H7 (cell line): ENCODE measurements at regions not wholly inside any gene's neighbourhood (a gene's known extent, or its start where the extent isn't known, plus 50 kb on each side); places are given as distances from the start of the nearest gene placed in this dataset.
"Not testable (repeated sequence)": the region's sequence is repeated elsewhere in the genome, so short reads cannot be mapped to it uniquely, and the experiment has no call there.

Experiments used
- DNase-seq: peaks from one replicate; pipeline ENCODE4 v3.0.0; 2012
- H3K27me3 ChIP-seq: 2 replicates; pipeline ENCODE4 v1.6.0; 2011; ENCODE audit warnings: mild to moderate bottlenecking, low read length; ENCODE audit not compliant: control insufficient read depth, insufficient read depth
- H3K36me3 ChIP-seq: replicated peaks from 2 replicates; pipeline ENCODE4 v1.5.1; 2011; ENCODE audit warnings: low read length; ENCODE audit not compliant: control insufficient read depth, insufficient read depth
- H3K4me3 ChIP-seq: 2 replicates; pipeline ENCODE4 v1.5.1; 2011; ENCODE audit warnings: low read depth, mild to moderate bottlenecking, control low read depth, low read length, moderate library complexity; ENCODE audit not compliant: insufficient read depth

DNA sequence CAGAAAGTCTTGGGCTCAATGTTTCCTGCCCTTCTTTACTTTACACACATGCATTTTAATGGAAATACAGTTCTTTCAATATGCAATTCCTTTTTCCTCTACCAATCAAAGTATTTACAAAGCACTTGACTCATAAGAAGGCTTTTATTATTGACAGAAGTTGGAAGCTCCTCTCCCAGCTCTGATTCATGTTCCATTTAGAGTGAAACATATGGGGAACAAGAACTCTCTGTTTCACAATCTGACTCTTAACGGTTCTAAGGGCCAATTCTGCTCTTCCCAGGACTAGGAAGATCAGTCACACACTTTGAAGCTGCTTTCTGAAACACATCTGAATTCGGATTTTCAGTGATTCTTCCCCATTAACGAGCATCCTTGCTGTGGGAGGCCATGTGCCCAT lies 300.5 kb downstream of the ANAPC1 start:
- H3K4me3 ChIP-seq, H3K27me3 ChIP-seq, DNase-seq, H3K36me3 ChIP-seq: not testable (repeated sequence)

DNA sequence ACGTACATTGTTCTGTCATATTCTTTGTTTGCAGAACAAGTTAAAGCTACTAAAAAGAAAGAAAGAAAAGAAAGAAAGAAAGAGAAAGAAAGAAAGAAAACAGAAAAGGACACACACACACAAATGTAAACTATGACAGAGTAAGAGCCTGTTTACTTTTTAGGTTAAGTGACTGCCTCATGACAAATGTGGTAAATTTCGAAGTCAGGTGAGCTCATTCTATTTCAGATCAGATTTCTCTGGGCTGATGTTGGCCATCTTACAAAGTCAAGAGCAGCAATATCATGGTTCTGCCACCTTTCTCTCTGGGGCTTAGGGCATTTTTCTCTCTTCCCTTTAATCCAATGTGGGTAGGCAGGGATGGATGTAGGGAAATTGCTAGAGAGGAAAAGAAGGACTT lies 299.5 kb downstream of the ANAPC1 start:
- H3K27me3 ChIP-seq, DNase-seq, H3K4me3 ChIP-seq, H3K36me3 ChIP-seq: not testable (repeated sequence)

DNA sequence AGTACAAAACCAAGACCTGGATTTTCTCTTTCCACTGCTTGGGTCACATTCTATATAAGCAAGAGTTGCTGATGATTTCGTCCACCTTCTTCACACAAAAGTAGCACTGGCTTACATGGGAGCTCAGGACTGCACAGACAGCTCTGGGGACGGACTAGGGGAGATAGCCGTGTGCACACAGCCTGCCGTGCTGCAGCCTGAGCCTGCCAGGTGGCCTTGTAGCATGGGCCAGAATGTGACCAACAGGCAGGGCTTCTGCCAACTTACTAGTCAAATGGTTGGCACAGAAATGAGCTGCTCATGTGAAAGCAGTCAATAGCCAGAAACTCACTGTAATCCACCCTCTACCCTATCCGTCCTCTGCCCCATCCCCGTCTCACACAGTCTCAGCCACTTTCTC lies 299.0 kb downstream of the ANAPC1 start:
- H3K27me3 ChIP-seq, H3K4me3 ChIP-seq, H3K36me3 ChIP-seq, DNase-seq: not testable (repeated sequence)

DNA sequence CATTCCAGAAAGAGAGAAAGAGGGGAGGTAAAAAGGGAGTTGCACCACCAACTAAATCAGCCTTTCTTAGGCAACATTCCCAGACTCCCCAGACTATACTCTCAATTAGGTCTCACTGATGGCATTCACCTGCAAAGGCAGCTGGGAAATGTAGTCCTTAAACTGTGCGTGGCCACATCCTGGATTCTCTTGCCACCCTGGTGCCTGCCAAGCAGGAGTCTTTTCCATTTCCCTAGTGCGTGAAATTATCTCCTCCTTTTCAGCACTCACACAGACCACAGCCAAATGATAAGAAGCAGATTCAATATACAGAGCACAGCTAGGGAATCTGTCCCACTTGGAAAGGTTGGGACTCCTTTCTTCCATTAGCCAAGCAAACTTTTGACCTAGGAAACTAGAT lies 298.0 kb downstream of the ANAPC1 start:
- H3K4me3 ChIP-seq, H3K27me3 ChIP-seq, DNase-seq, H3K36me3 ChIP-seq: not testable (repeated sequence)

DNA sequence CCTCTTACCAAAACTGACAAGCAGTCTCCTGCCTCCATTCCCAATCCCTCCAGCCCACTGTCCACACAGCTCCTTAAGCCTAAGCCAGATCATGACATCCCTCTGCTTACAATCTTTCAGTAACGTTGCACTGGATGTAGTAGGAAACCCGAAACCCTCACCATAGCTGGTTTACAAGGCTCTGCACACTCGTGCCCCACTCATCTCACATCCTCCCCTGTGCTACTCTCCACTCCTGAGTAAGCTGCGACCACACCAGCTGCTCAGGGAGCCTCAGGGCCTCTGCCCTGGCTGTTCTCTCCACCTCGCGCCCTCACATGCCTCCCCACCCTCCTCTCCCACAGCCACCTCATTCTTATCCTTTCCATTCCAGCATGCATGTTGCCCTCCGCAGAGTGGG lies 288.9 kb downstream of the ANAPC1 start:
- DNase-seq, result not testable (repeated sequence)

DNA sequence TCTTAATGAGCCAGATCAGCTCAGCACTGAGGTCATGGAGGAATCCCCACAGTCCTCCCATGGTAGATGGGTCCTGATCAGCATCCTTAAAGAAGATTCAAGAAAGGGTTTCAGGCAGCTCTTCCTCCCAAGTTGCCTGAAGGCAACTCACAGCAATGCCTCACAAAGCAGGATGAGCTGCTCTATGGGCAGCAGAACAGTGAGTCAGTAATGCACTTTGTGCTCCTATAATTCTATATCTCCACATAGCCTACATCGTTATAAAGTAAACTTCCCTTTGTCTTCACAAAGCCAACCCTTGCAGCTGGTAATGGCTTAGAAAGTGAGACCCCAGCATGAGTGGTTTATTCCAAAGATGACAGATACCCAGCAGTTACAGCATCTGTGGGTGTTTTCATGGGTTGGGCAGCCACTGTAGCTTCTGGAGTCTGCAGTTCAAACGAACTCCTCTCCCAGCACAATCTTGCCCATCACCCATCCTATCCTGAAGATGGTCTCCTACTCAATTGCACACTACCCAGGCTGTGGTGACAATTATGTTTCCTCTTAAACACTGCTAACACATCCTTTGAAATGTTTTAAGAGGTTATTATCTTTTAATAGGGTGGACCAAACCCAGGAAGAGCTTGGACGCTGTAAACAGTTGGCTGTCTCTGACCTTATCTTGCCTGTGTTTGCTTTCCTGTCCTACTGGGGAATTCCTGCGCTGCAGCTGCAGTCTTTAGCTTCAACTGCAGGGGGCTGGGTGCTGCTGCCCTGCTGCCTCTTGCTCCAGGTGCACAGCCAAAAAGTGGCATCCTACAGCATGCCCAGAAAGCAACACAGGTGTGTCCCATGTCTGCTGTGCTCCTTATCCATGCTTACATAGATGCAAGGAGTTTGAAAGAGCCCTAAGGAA lies 286.9 kb downstream of the ANAPC1 start:
- H3K27me3 ChIP-seq, DNase-seq, H3K36me3 ChIP-seq, H3K4me3 ChIP-seq: not testable (repeated sequence)

More for the DNA sequence above, 288.9 kb downstream of the ANAPC1 start:
- not testable (repeated sequence) for H3K4me3 ChIP-seq, H3K36me3 ChIP-seq, H3K27me3 ChIP-seq

DNA sequence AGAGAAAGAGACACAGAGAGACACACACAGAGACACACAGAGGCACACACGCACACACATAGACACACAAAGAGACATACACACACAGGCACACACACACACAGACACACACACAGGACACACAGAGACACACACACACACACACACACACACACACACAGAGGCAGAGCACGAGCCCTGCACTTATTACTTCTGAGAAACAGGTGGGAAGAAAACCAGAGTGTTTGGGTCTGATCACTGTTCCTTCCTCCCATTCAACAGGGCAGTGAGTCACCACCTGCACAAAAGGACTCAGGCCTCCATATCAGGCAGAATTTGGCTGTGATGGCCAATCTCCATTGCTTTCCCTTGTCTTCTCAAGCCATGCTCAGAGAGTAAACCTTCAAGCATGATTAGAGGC lies 285.0 kb downstream of the ANAPC1 start:
- DNase-seq, H3K27me3 ChIP-seq, H3K36me3 ChIP-seq, H3K4me3 ChIP-seq: not testable (repeated sequence)

DNA sequence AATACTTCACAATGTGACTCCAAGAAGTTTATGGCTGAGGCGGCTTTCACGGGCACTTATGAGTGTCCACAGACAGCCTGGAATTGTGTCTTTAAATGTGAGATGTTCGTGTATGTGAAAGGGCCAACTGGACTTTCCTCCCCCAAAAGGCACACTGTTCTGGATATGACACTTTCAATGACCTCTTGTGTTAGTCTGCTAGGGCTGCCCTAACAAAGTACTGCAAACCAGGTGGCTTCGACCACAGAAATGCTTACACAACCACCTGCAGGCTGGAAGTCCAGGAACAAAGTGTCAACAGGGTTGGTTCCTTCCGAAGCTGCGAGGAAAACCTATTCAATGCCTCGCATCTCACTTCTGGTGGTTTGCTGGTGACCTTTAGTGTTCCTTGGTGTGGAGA lies 281.7 kb downstream of the ANAPC1 start:
- not testable (repeated sequence) for DNase-seq, H3K4me3 ChIP-seq, H3K36me3 ChIP-seq, H3K27me3 ChIP-seq

DNA sequence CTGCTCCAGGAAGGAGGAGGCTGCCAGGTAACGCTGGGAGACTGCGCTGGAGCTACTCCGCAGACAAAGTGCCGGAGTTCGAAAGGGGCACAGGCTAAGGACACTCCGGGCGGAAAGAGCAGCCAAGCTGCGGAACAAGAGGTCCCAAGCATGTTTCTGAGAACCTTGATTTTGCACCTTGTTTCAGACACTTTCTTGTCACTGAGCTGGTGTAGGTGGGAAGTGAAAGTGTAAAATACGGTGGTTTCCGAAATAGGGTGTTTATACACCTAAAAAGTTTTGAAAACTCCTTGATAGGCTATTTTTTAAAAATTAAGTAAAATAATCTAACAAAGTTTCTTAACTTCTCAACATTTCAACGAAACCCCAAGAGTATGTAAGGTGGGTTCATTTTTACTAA lies 278.2 kb downstream of the ANAPC1 start:
- H3K4me3 ChIP-seq, DNase-seq, H3K27me3 ChIP-seq, H3K36me3 ChIP-seq: not testable (repeated sequence)

DNA sequence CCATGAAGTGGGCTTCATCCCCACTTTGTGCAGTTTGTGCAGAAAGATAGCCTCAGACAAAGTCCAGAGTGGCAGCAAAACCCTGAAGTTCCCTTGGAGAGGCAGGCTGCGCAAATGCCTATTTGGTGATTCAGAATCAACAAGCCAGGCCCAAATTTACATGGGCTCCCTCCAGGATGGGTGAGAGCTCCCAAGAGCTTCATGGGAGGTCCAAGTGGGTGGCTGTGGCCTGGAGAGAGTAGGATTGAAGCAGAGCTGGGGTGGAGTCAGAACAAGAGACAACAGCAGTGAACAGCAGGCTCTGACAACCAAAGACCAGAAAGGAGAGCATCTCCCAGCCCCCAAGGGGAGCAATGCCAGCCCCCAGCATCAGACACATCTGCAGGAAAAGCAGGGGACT lies 277.4 kb downstream of the ANAPC1 start:
- H3K27me3 ChIP-seq, H3K4me3 ChIP-seq, H3K36me3 ChIP-seq, DNase-seq: not testable (repeated sequence)

DNA sequence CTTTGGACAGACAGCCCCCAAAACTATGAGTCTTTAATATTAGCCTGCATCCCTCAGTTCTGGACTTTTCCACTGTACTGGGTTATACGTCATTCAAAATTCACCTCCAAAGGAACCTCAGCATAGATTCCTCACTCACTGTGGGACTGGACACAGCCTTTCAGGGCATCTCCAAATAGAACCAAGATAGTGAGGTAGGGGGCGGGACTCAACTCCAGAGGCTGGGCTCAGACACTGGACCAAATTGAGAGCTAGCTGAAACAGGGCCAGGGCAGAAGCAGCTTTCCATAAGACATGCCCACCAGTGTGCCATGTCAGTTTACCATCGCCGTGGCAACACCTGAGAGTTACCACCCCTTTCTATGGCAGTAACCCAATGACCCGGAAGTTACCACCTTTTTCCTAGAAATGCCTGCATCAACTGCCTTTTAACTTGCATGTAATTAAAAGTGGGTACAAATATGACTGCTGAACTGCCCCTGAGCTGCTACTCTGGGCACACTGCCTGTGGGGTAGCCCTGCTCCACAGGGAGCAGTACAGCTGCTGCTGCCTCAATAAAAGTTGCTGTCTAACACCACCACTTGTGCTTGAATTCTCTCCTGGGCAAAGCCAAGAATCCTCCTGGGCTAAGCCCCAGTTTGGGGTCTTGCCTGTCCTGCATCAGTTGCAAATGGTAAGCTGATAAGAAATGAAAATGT lies 274.7 kb downstream of the ANAPC1 start:
- not testable (repeated sequence) for DNase-seq, H3K36me3 ChIP-seq, H3K27me3 ChIP-seq, H3K4me3 ChIP-seq

DNA sequence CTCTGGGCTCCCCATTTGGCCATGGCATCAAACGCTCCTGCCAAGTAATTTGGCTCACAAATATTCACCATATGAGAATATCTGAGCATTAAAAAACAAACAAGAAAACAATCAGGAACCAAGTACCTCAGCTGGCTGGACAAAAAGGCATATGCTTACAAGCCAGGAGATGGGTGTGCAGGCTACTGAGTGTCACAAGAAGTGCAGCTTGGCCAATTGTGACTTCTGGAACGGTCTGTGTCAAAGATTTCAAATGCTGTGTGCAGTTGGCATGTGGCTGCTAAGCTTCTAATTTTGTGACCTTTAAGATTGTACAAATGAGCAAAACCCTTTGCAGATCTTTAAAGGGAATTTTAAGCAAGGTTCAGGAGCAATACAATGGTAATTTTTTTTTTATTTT lies 274.0 kb downstream of the ANAPC1 start:
- not testable (repeated sequence) for H3K36me3 ChIP-seq, H3K27me3 ChIP-seq, H3K4me3 ChIP-seq, DNase-seq

DNA sequence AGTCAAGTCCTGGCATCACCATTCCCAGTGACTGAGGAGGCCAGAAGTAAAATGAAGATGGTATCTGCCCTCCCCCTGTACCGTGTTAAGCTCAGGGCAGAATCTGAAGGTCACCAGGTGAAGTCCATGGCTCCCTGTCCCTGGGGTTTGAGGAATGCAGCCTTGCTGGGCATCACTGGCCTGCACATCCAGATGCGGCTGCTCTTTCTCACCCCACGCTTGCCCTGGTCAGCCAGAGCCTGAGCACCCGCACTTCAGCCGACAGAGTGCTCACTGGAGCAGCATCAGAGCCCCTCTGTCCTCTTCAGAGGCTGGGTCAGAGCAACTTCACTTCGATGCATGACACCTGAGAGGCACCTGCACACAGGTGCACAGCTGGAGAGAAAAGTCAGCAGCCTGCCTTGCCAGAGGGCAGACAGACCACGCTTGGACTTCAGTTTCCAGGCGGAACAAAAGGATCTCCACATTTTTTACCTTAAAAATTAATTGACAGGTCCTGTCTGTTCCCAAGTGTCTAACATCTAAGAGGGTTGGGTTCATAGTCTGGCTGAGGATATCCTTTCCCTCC lies 267.3 kb downstream of the ANAPC1 start:
- Histone ChIP-seq H3K27me3 (no peaks in the 10 kb centered on the region), H3K36me3 (no peaks in the 10 kb centered on the region), H3K4me3 (no peak overlapping the region)
- DNase-seq, result no peak

DNA sequence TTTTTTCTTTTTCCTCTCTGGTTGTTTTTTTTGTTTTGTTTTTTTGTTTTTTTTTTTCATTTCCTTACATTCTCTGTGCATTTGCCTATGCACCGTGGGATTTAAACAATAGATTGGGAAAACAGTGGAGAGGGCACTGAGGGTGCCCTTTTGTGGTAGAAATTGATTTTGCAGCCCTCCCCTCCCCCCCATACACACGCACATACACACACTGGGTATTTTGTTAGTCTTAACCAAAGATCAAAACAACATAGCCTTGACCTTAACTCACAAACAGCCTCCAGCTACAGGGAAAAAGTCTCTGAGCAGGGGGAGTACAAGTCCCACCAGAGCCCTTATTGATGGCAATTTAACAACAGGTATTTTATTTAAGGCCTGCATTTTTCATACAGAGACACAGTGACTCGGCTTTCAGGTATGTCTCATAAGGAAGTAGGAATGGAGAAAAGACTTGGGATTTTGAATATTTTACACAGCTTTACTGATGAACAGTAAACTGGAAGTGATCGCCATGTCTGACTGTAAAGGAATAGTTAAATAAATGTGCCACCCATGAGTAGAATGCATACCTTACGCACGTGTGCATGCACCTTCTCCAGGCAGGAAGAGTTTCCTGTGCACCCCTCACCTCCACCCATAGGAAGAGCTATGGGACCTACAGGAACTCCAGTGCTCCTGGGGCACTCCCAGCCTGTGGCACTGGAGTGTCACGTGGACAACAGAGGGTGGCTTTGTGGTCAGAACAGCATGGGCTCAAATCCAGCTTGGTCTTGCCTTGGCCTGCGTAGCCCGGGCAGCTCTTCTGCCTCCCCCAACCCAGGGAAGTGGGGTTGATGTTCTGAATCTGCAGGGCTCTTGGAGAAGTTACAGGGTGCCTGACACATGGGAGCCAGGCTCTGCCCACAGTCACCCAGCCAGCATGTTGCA lies 266.4 kb downstream of the ANAPC1 start:
- DNase-seq, result no peak
- Histone ChIP-seq H3K27me3 (no peaks in the 10 kb centered on the region; the same call in 1 of the 2 replicates), H3K36me3 (no peaks in the 10 kb centered on the region), H3K4me3 (no peak overlapping the region)
